ENCODE measurements at regions not wholly inside any gene's neighbourhood (a gene's known extent, or its start where the extent isn't known, plus 50 kb on each side); places are given as distances from the start of the nearest gene placed in this dataset.

- DNase-seq, result no peak
- TF ChIP-seq CTCF (IDR thresholded peaks at IDR 0.05) (no peak), POLR2A (IDR thresholded peaks at IDR 0.05) (no peak)
Measured at GRCh38 chr3:64360280-64360679, 135.0 kb upstream of the PRICKLE2 start.

GRCh38 chr3:64359735-64360134 is 134.5 kb upstream of the PRICKLE2 start:
- Histone ChIP-seq H3K4me1 (peaks cover 0 to 19% (median 11%) of the 10 kb centered on the region in 3 donors), H3K27ac (no peak overlapping the region), H3K9me3 (no peaks in the 10 kb centered on the region), H3K27me3 (no peaks in the 10 kb centered on the region), H3K36me3 (no peaks in the 10 kb centered on the region), H3K4me3 (no peak overlapping the region)
- intact Hi-C loops (cut with DNase I), result no loop called here
- 71 to 79% methylated on average over 4 of the region's 4 CpGs for WGBS, 2 donors
- TF ChIP-seq CTCF (IDR thresholded peaks at IDR 0.05) (no peak), POLR2A (IDR thresholded peaks at IDR 0.05) (no peak)
- no peak for DNase-seq

More at GRCh38 chr3:64360280-64360679, 135.0 kb upstream of the PRICKLE2 start:
- intact Hi-C loops (cut with DNase I), result no loop called here
- H3K27me3 ChIP-seq, result no peaks in the 10 kb centered on the region
- H3K9me3 ChIP-seq, result no peaks in the 10 kb centered on the region
- H3K27ac ChIP-seq, result no peak overlapping the region
- H3K4me1 ChIP-seq, result peaks cover 0 to 13% (median 6%) of the 10 kb centered on the region in 3 donors
- H3K36me3 ChIP-seq, result no peaks in the 10 kb centered on the region
- no peak overlapping the region for H3K4me3 ChIP-seq
- WGBS, 2 donors, result 87 to 92% methylated on average over 6 of the region's 6 CpGs

- no peak overlapping the region for H3K4me3 ChIP-seq
- TF ChIP-seq POLR2A (IDR thresholded peaks at IDR 0.05) (no peak), CTCF (IDR thresholded peaks at IDR 0.05) (no peak)
- no peak overlapping the region for H3K27ac ChIP-seq
- intact Hi-C loops (cut with DNase I), result no loop called here
- 60 to 83% methylated on average over 4 of the region's 4 CpGs for WGBS, 2 donors
- DNase-seq, result no peak
- no peaks in the 10 kb centered on the region for H3K9me3 ChIP-seq
- peaks cover 0 to 27% (median 11%) of the 10 kb centered on the region in 3 donors for H3K4me1 ChIP-seq
- H3K27me3 ChIP-seq, result no peaks in the 10 kb centered on the region
- no peaks in the 10 kb centered on the region for H3K36me3 ChIP-seq
Measured at GRCh38 chr3:64358853-64359252, 133.6 kb upstream of the PRICKLE2 start.

- Histone ChIP-seq H3K27ac (no peak overlapping the region), H3K36me3 (no peaks in the 10 kb centered on the region), H3K27me3 (no peaks in the 10 kb centered on the region), H3K9me3 (no peaks in the 10 kb centered on the region), H3K4me3 (no peak overlapping the region), H3K4me1 (peaks cover 0 to 34% (median 11%) of the 10 kb centered on the region in 3 donors)
- 48 to 64% methylated on average over 4 of the region's 4 CpGs for WGBS, 2 donors
- no peak for TF ChIP-seq POLR2A (IDR thresholded peaks at IDR 0.05)
- TF ChIP-seq CTCF (IDR thresholded peaks at IDR 0.05), result no peak
- intact Hi-C loops (cut with DNase I), result no loop called here
- no peak for DNase-seq
Measured at GRCh38 chr3:64358176-64358575, 132.9 kb upstream of the PRICKLE2 start.

- no peak for TF ChIP-seq POLR2A (IDR thresholded peaks at IDR 0.05)
- TF ChIP-seq CTCF (IDR thresholded peaks at IDR 0.05), result no peak
- peaks cover 0 to 41% (median 11%) of the 10 kb centered on the region in 3 donors for H3K4me1 ChIP-seq
- no peaks in the 10 kb centered on the region for H3K27me3 ChIP-seq
- no peak overlapping the region for H3K4me3 ChIP-seq
- DNase-seq, result no peak
- intact Hi-C loops (cut with DNase I), result no loop called here
- no peaks in the 10 kb centered on the region for H3K9me3 ChIP-seq
- H3K27ac ChIP-seq, result no peak overlapping the region
- no peaks in the 10 kb centered on the region for H3K36me3 ChIP-seq
Measured at GRCh38 chr3:64357481-64357880, 132.2 kb upstream of the PRICKLE2 start.
